HEK293 (cell line): ENCODE measurements at regions not wholly inside any gene's neighbourhood (a gene's known extent, or its start where the extent isn't known, plus 50 kb on each side); places are given as distances from the start of the nearest gene placed in this dataset.
A peak's percentile ranks its signal among the peaks of the same experiment; 100 is the strongest.

Experiments
- CTCF ChIA-PET: fragments of 350-600 bp; formaldehyde crosslinking; extraction: SDS; loops from one replicate; lab custom pipeline; 2021; ENCODE audit warnings: antibody characterized with exemption; lab: Yijun Ruan, JAX
- POLR2A ChIA-PET: fragments of 300-600 bp; formaldehyde crosslinking; extraction: SDS; loops from one replicate; lab custom pipeline; 2020; ENCODE audit warnings: antibody characterized with exemption, inconsistent platforms; lab: Yijun Ruan, JAX
- H3K27ac ChIP-seq: fragments of 200-500 bp; sonication (Bioruptor generic); 2 replicates; pipeline ENCODE4 v1.5.1; 2014; ENCODE audit warnings: low read depth, low read length, control low read depth, inconsistent platforms; ENCODE audit errors: extremely low read depth
- H3K36me3 ChIP-seq, 2 experiments: fragments of 200-500 bp in 1 of 2; sonication (Bioruptor generic) in 1 of 2; 1 replicate in 1 of 2; 2 replicates in 1 of 2; pipeline ENCODE4 v1.5.1; 2014 to 2017; ENCODE audit warnings: inconsistent platforms in 2 of 2, low read length in 2 of 2; ENCODE audit not compliant: control insufficient read depth in 2 of 2, insufficient read depth in 1 of 2
- H3K4me1 ChIP-seq: fragments of 200-500 bp; sonication (Bioruptor generic); 2 replicates; pipeline ENCODE4 v1.5.1; 2014; ENCODE audit warnings: mild to moderate bottlenecking, low read length, inconsistent platforms; ENCODE audit not compliant: control insufficient read depth, insufficient read depth
- H3K4me3 ChIP-seq: 2 replicates; pipeline ENCODE4 v1.5.1; 2011; ENCODE audit warnings: low read depth, mild to moderate bottlenecking, control low read depth, low read length, moderate library complexity
- H3K9me3 ChIP-seq: fragments of 200-500 bp; sonication (Bioruptor generic); 2 replicates; pipeline ENCODE4 v1.5.1; 2014; ENCODE audit warnings: low read depth, low read length, inconsistent platforms; ENCODE audit not compliant: control insufficient read depth, insufficient read depth
- MZF1 ChIP-seq: fragments of 450-650 bp; formaldehyde crosslinking; IDR thresholded peaks from 2 replicates; pipeline ENCODE4 v1.5.1; 2017; ENCODE audit warnings: missing biosample characterization, missing genetic modification characterization, borderline replicate concordance
- OVOL3 ChIP-seq: fragments of 450-650 bp; formaldehyde crosslinking; IDR thresholded peaks from 2 replicates; pipeline ENCODE4 v1.5.1; 2016; ENCODE audit warnings: missing biosample characterization, missing genetic modification characterization
- ZBTB7A ChIP-seq: fragments of 450-650 bp; formaldehyde crosslinking; IDR thresholded peaks from 2 replicates; pipeline ENCODE4 v1.5.1; 2016; ENCODE audit warnings: low read depth, missing biosample characterization, missing genetic modification characterization
- ZFHX2 ChIP-seq: fragments of 450-650 bp; formaldehyde crosslinking; conservative IDR thresholded peaks from 2 replicates; pipeline ENCODE4 v1.5.1; 2016; ENCODE audit warnings: missing biosample characterization, missing genetic modification characterization
- ZFP69B ChIP-seq: fragments of 450-650 bp; formaldehyde crosslinking; IDR thresholded peaks from 2 replicates; pipeline ENCODE4 v1.5.1; 2016; ENCODE audit warnings: missing biosample characterization, missing genetic modification characterization
- ZNF169 ChIP-seq: fragments of 450-650 bp; formaldehyde crosslinking; IDR thresholded peaks from 2 replicates; pipeline ENCODE4 v1.5.1; 2016; ENCODE audit warnings: missing biosample characterization, missing genetic modification characterization
- ZNF175 ChIP-seq: fragments of 450-650 bp; formaldehyde crosslinking; IDR thresholded peaks from 2 replicates; pipeline ENCODE4 v1.5.1; 2016; ENCODE audit warnings: missing biosample characterization, missing genetic modification characterization
- ZNF184 ChIP-seq: fragments of 450-650 bp; IDR thresholded peaks from 2 replicates; pipeline ENCODE4 v1.5.1; 2018; ENCODE audit warnings: missing biosample characterization, mild to moderate bottlenecking, missing genetic modification characterization
- ZNF24 ChIP-seq: fragments of 450-650 bp; formaldehyde crosslinking; IDR thresholded peaks from 2 replicates; pipeline ENCODE4 v1.5.1; 2016; ENCODE audit warnings: missing biosample characterization, missing genetic modification characterization
- ZNF433 ChIP-seq: fragments of 450-650 bp; formaldehyde crosslinking; IDR thresholded peaks from 2 replicates; pipeline ENCODE4 v1.5.1; 2016; ENCODE audit warnings: missing biosample characterization, missing genetic modification characterization, low read depth
- ZNF510 ChIP-seq: fragments of 450-650 bp; formaldehyde crosslinking; IDR thresholded peaks from 2 replicates; pipeline ENCODE4 v1.5.1; 2018; ENCODE audit warnings: mild to moderate bottlenecking, missing genetic modification characterization, missing biosample characterization; ENCODE audit not compliant: insufficient replicate concordance
- ZNF585B ChIP-seq: fragments of 450-650 bp; formaldehyde crosslinking; IDR thresholded peaks from 2 replicates; pipeline ENCODE4 v1.5.1; 2016; ENCODE audit warnings: missing biosample characterization, missing genetic modification characterization
- ZNF600 ChIP-seq: fragments of 450-650 bp; formaldehyde crosslinking; IDR thresholded peaks from 2 replicates; pipeline ENCODE4 v1.5.1; 2016; ENCODE audit warnings: missing biosample characterization, missing genetic modification characterization
- TF ChIP-seq, protein P1 (sequence below): fragments of 450-650 bp; formaldehyde crosslinking; conservative IDR thresholded peaks from 2 replicates; pipeline ENCODE4 v1.5.1; 2016; ENCODE audit warnings: low read depth, missing biosample characterization, missing genetic modification characterization
- TF ChIP-seq, protein P2 (sequence below): fragments of 450-650 bp; formaldehyde crosslinking; IDR thresholded peaks from 2 replicates; pipeline ENCODE4 v1.5.1; 2016; ENCODE audit warnings: missing biosample characterization, missing genetic modification characterization
- TF ChIP-seq, protein P3 (sequence below): fragments of 450-650 bp; formaldehyde crosslinking; IDR thresholded peaks from 2 replicates; pipeline ENCODE4 v1.5.1; 2016; ENCODE audit warnings: missing biosample characterization, missing genetic modification characterization, low read depth
- TF ChIP-seq, protein P4 (sequence below): fragments of 450-650 bp; formaldehyde crosslinking; IDR thresholded peaks from 2 replicates; pipeline ENCODE4 v1.5.1; 2016; ENCODE audit warnings: missing biosample characterization, missing genetic modification characterization
- TF ChIP-seq, protein P5 (sequence below): fragments of 450-650 bp; formaldehyde crosslinking; IDR thresholded peaks from 2 replicates; pipeline ENCODE4 v1.5.1; 2016; ENCODE audit warnings: missing biosample characterization, missing genetic modification characterization

GRCh38 chr11:92572559-92572958, 347.9 kb downstream of the FAT3 start:
- TF ChIP-seq ZNF184 (tag by site-specific recombination) = no peak
- TF ChIP-seq, protein P1, sequence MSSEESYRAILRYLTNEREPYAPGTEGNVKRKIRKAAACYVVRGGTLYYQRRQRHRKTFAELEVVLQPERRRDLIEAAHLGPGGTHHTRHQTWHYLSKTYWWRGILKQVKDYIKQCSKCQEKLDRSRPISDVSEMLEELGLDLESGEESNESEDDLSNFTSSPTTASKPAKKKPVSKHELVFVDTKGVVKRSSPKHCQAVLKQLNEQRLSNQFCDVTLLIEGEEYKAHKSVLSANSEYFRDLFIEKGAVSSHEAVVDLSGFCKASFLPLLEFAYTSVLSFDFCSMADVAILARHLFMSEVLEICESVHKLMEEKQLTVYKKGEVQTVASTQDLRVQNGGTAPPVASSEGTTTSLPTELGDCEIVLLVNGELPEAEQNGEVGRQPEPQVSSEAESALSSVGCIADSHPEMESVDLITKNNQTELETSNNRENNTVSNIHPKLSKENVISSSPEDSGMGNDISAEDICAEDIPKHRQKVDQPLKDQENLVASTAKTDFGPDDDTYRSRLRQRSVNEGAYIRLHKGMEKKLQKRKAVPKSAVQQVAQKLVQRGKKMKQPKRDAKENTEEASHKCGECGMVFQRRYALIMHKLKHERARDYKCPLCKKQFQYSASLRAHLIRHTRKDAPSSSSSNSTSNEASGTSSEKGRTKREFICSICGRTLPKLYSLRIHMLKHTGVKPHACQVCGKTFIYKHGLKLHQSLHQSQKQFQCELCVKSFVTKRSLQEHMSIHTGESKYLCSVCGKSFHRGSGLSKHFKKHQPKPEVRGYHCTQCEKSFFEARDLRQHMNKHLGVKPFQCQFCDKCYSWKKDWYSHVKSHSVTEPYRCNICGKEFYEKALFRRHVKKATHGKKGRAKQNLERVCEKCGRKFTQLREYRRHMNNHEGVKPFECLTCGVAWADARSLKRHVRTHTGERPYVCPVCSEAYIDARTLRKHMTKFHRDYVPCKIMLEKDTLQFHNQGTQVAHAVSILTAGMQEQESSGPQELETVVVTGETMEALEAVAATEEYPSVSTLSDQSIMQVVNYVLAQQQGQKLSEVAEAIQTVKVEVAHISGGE = no peak
- TF ChIP-seq ZNF24 (tag by site-specific recombination) = no peak
- TF ChIP-seq ZNF585B (tag by site-specific recombination) = no peak
- TF ChIP-seq, protein P2, sequence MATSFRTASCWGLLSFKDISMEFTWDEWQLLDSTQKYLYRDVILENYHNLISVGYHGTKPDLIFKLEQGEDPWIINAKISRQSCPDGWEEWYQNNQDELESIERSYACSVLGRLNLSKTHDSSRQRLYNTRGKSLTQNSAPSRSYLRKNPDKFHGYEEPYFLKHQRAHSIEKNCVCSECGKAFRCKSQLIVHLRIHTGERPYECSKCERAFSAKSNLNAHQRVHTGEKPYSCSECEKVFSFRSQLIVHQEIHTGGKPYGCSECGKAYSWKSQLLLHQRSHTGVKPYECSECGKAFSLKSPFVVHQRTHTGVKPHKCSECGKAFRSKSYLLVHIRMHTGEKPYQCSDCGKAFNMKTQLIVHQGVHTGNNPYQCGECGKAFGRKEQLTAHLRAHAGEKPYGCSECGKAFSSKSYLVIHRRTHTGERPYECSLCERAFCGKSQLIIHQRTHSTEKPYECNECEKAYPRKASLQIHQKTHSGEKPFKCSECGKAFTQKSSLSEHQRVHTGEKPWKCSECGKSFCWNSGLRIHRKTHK (tag by site-specific recombination) = no peak
- no peak for TF ChIP-seq ZFHX2 (tag by site-specific recombination)
- TF ChIP-seq ZNF175 = no peak
- no peak for TF ChIP-seq ZBTB7A
- no peak for TF ChIP-seq ZFP69B (tag by site-specific recombination)
- TF ChIP-seq OVOL3 (tag by site-specific recombination) = no peak
- TF ChIP-seq, protein P3, sequence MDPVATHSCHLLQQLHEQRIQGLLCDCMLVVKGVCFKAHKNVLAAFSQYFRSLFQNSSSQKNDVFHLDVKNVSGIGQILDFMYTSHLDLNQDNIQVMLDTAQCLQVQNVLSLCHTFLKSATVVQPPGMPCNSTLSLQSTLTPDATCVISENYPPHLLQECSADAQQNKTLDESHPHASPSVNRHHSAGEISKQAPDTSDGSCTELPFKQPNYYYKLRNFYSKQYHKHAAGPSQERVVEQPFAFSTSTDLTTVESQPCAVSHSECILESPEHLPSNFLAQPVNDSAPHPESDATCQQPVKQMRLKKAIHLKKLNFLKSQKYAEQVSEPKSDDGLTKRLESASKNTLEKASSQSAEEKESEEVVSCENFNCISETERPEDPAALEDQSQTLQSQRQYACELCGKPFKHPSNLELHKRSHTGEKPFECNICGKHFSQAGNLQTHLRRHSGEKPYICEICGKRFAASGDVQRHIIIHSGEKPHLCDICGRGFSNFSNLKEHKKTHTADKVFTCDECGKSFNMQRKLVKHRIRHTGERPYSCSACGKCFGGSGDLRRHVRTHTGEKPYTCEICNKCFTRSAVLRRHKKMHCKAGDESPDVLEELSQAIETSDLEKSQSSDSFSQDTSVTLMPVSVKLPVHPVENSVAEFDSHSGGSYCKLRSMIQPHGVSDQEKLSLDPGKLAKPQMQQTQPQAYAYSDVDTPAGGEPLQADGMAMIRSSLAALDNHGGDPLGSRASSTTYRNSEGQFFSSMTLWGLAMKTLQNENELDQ (tag by site-specific recombination) = no peak
- TF ChIP-seq, all 188 proteins: peak for 0
- no peaks in the 10 kb centered on the region for H3K9me3 ChIP-seq
- CTCF ChIA-PET = interaction anchor here (0.6 kb wide), 1 partner anchor 82 kb away, joined by 4 read pairs; no protein-coding TSS in a partner anchor
- POLR2A ChIA-PET = no interaction called here
- no peaks in the 10 kb centered on the region for H3K36me3 ChIP-seq
- no peaks in the 10 kb centered on the region for H3K4me1 ChIP-seq
- no peak overlapping the region for H3K27ac ChIP-seq
- no peak overlapping the region for H3K4me3 ChIP-seq

GRCh38 chr11:92576315-92576714, 351.7 kb downstream of the FAT3 start:
- ChIA-PET CTCF (no interaction called here), POLR2A (no interaction called here)
- TF ChIP-seq, protein P4, sequence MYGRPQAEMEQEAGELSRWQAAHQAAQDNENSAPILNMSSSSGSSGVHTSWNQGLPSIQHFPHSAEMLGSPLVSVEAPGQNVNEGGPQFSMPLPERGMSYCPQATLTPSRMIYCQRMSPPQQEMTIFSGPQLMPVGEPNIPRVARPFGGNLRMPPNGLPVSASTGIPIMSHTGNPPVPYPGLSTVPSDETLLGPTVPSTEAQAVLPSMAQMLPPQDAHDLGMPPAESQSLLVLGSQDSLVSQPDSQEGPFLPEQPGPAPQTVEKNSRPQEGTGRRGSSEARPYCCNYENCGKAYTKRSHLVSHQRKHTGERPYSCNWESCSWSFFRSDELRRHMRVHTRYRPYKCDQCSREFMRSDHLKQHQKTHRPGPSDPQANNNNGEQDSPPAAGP (tag by site-specific recombination) = no peak
- peak; percentile 58; the same call in 1 of the 2 replicates for TF ChIP-seq ZNF600
- no peak for TF ChIP-seq MZF1 (tag by site-specific recombination)
- Histone ChIP-seq H3K9me3 (no peaks in the 10 kb centered on the region), H3K4me3 (no peak overlapping the region), H3K36me3 (no peaks in the 10 kb centered on the region), H3K4me1 (no peaks in the 10 kb centered on the region; the same call in 1 of the 2 replicates), H3K27ac (no peak overlapping the region)

DNA sequence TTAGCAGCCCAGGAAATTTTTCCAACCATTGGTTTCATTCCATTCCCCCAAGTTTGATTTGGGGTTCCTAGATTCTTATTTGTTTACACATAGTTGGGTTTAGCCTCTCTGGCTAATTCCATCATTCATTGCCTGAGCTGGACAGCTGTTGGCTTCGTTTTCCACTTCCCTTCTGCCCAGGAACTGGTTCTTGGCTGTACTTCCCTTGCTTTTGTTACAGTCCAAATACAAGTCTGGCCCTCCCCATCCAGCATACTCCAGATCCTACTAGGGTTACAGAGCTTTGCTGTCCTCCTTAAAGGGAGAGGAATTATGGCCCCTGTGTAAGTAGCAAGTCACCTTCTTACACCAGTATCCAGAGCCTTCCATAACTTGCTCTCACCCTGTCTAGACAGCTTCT, 356.3 kb downstream of the FAT3 start:
- H3K9me3 ChIP-seq = no peaks in the 10 kb centered on the region
- no peaks in the 10 kb centered on the region for H3K36me3 ChIP-seq
- no peak overlapping the region for H3K27ac ChIP-seq
- ChIA-PET POLR2A (no interaction called here), CTCF (no interaction called here)
- H3K4me1 ChIP-seq = no peaks in the 10 kb centered on the region; the same call in 1 of the 2 replicates
- no peak overlapping the region for H3K4me3 ChIP-seq
- TF ChIP-seq ZNF169 (tag by site-specific recombination) = no peak
- TF ChIP-seq, protein P3 (tag by site-specific recombination) = no peak
- no peak for TF ChIP-seq ZNF433
- TF ChIP-seq, protein P5, sequence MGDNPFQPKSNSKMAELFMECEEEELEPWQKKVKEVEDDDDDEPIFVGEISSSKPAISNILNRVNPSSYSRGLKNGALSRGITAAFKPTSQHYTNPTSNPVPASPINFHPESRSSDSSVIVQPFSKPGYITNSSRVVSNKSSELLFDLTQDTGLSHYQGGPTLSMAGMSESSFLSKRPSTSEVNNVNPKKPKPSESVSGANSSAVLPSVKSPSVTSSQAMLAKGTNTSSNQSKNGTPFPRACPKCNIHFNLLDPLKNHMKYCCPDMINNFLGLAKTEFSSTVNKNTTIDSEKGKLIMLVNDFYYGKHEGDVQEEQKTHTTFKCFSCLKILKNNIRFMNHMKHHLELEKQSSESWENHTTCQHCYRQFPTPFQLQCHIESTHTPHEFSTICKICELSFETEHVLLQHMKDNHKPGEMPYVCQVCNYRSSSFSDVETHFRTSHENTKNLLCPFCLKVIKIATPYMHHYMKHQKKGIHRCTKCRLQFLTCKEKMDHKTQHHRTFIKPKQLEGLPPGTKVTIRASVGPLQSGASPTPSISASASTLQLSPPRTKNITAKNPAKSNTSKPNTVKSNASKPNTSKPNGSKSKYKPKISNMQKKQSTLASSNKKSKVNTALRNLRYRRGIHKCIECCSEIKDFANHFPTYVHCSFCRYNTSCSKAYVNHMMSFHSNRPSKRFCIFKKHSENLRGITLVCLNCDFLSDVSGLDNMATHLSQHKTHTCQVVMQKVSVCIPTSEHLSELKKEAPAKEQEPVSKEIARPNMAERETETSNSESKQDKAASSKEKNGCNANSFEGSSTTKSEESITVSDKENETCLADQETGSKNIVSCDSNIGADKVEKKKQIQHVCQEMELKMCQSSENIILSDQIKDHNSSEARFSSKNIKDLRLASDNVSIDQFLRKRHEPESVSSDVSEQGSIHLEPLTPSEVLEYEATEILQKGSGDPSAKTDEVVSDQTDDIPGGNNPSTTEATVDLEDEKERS (tag by site-specific recombination) = no peak
- no peak for TF ChIP-seq ZNF510 (tag by site-specific recombination)
